Heart right ventricle (tissue), 16 donors: ENCODE measurements at regions not wholly inside any gene's neighbourhood (a gene's known extent, or its start where the extent isn't known, plus 50 kb on each side); places are given as distances from the start of the nearest gene placed in this dataset.

Experiments
- ATAC-seq, 8 donors: fragments of 200-7000 bp; cut with Tn5 transposase; one replicate each; pipeline ENCODE4 v1.9.1; 2020; ENCODE audit warnings: mild to moderate bottlenecking in 8 of 8, moderate library complexity in 8 of 8, moderate number of reproducible peaks in 1 of 8
- DNase-seq, 2 donors: peaks; one replicate each; pipeline ENCODE4 v3.0.0-alpha.2; 2020
- H3K27ac ChIP-seq, 10 donors: fragments of 200-600 bp; sonication (generic) in 2 of 10; one replicate each; pipeline versions ENCODE4 v1.5.0 to v1.8.0; 2020 to 2022; ENCODE audit warnings: mild to moderate bottlenecking in 3 of 10
- H3K27me3 ChIP-seq, 7 donors: fragments of 200-600 bp; one replicate each; pipeline ENCODE4 v1.8.0; 2021 to 2022; ENCODE audit warnings: mild to moderate bottlenecking in 2 of 7
- H3K36me3 ChIP-seq, 9 donors: fragments of 200-600 bp; sonication (generic) in 1 of 9; one replicate each; pipeline versions ENCODE4 v1.5.0 to v1.8.0; 2020 to 2022; ENCODE audit warnings: mild to moderate bottlenecking in 2 of 9
- H3K4me1 ChIP-seq, 9 donors: fragments of 200-600 bp; sonication (generic) in 1 of 9; one replicate each; pipeline versions ENCODE4 v1.5.0 to v1.8.0; 2020 to 2022; ENCODE audit warnings: mild to moderate bottlenecking in 4 of 9
- H3K4me3 ChIP-seq, 10 donors: fragments of 200-600 bp; sonication (generic) in 2 of 10; one replicate each; pipeline versions ENCODE4 v1.5.0 to v1.8.0; 2020 to 2022; ENCODE audit warnings: mild to moderate bottlenecking in 7 of 10, moderate library complexity in 2 of 10
- H3K9me3 ChIP-seq, 11 donors: fragments of 200-600 bp in 10 of 11; sonication (generic) in 2 of 11; one replicate each; pipeline versions ENCODE4 v1.5.0 to v1.8.0; 2013 to 2022; ENCODE audit warnings: mild to moderate bottlenecking in 2 of 11, control low read depth in 1 of 11, moderate library complexity in 1 of 11
- WGBS, 2 donors: extraction: QIAGEN DNeasy Blood & Tissue Kit; methylation state at CpG; one replicate each; pipeline ENCODE4 v1.1.7; 2013; ENCODE audit warnings: inconsistent platforms in 1 of 2; 5-methylcytosine and 5-hydroxymethylcytosine counted together
- intact Hi-C, 10 donors: fragments of 100-400 bp; cut with DNase I; formaldehyde crosslinking; loops; one replicate each; pipeline versions ENCODE4 v1.11.1 to v1.14.2; 2022
- TF ChIP-seq, protein P1 (sequence below), 9 donors: fragments of 200-600 bp; sonication (generic) in 2 of 9; IDR thresholded peaks; one replicate each; pipeline versions ENCODE4 v1.5.0 to v1.8.0; 2021 to 2022; ENCODE audit warnings: antibody characterized with exemption in 9 of 9, mild to moderate bottlenecking in 5 of 9, moderate library complexity in 1 of 9
- donor health status: Arrhythmogenic right ventricular cardiomyopathy.
- donor health status: ischemic (EF 13 %, LVEDD 7.1; RV severe dilation, severe dysfunction).
- donor health status: healthy with polysubstance abuse.
- donor health status: DM: no; HTN: yes; CAD: no.
- donor health status: DM: no; HTN: no; CAD: no.
- donor health status: ischemic (EF 25% LVEDD 6.9; RV normal size, moderate dysfunction).
- donor health status: ischemic (EF 25% LVEDD 5.7; RV mildly dilated, moderate dysfunction).
- donor health status: healthy.
- donor health status: DM: yes; HTN: yes; CAD: no.
- donor health status: Ischemic cardiomyopathy.
- donor health status: ischemic (EF 35%, LVEDD 5.7; RV mildly dilated, moderate dysfunction).
- donor health status: nonischemic (EF 11% LVEDD 7.7; RV severe dilation, severe dysfunction).
- donor health status: DM: yes; HTN: yes; CAD: no.
- donor health status: PGD.
- donor health status: ischemic (EF 29% LVEDD 5.4; RV normal size, mild dysfunction).
- donor health status: nonischemic (EF 23%, LVEDD 6.1; RV moderate dilation, normal function).

DNA sequence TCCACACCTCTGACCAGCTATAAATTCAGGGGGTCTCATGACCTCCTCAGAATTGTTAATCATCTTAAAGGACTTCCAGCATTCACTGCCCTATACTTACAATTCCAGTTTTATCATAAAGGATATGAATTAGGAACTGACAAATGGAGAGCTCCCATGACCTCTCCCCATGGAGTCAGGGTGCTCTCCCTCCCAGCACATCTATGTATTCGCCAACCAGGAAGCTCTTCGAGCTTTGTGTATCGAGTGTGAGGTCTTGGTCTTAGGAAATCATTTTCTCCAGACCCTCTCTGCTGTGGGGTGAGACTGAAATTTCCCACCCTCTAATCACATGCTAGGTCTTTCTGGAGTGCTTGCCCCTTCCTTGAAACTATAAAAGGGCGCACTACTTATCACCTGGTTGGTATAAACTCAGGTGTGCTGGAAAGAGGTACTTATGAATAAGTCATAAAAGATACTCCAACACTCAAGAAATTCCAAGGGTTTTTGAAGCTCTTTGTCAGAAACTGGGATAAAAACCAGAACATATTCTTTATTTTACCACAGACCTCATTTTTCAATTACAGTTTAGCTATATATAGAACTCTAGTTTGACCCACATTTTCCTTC lies 238.4 kb upstream of the OPRM1 start:
- TF ChIP-seq, protein P1, sequence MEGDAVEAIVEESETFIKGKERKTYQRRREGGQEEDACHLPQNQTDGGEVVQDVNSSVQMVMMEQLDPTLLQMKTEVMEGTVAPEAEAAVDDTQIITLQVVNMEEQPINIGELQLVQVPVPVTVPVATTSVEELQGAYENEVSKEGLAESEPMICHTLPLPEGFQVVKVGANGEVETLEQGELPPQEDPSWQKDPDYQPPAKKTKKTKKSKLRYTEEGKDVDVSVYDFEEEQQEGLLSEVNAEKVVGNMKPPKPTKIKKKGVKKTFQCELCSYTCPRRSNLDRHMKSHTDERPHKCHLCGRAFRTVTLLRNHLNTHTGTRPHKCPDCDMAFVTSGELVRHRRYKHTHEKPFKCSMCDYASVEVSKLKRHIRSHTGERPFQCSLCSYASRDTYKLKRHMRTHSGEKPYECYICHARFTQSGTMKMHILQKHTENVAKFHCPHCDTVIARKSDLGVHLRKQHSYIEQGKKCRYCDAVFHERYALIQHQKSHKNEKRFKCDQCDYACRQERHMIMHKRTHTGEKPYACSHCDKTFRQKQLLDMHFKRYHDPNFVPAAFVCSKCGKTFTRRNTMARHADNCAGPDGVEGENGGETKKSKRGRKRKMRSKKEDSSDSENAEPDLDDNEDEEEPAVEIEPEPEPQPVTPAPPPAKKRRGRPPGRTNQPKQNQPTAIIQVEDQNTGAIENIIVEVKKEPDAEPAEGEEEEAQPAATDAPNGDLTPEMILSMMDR (IDR thresholded peaks at IDR 0.05) = no peak
- H3K27me3 ChIP-seq = peaks cover 0 to 4% (median 0%) of the 10 kb centered on the region in 7 donors
- ATAC-seq = no peak

DNA sequence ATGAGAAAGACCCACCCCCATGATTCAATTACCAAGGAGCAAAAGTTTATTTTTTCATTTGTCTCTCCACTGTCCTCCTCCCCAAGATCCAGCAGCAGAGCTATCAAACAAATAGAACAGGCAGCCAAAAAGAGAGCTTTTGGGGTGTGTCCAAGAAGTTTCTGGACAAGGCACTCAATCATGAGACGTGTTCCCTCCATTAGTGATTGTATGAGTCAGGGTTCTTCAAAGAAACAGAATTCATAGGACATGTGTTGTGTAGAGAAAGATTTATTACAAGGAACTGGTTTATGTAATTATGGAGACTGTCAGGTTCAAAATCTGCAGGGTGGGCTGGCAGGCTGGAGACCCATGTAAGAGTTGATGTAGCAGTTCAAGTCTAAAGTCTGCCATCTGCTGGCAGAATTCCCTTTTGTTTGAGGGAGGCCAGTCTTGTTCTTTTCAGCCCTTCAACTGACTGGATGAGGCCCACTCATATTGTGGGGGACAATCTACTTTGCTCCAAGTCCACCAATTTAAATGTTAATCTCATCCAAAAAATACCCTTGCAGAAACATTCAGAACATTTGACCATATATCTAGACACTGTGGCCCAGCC lies 248.1 kb upstream of the OPRM1 start:
- intact Hi-C loops = no loop called here
- Histone ChIP-seq H3K4me1 (no peaks in the 10 kb centered on the region), H3K27ac (no peak overlapping the region), H3K4me3 (no peak overlapping the region), H3K9me3 (no peaks in the 10 kb centered on the region), H3K27me3 (no peaks in the 10 kb centered on the region), H3K36me3 (no peaks in the 10 kb centered on the region)
- TF ChIP-seq, protein P1 (IDR thresholded peaks at IDR 0.05) = peak in 2 of 9 donors; percentile 28 to 39
- DNase-seq (no peak), ATAC-seq (no peak)
- WGBS, 2 donors = 62 to 74% methylated on average over 1 of the region's 1 CpG

More for the DNA sequence above, 238.4 kb upstream of the OPRM1 start:
- intact Hi-C loops = no loop called here
- 86% methylated on average over 4 of the region's 4 CpGs for WGBS, 2 donors
- Histone ChIP-seq H3K4me1 (no peaks in the 10 kb centered on the region), H3K27ac (no peak overlapping the region), H3K36me3 (no peaks in the 10 kb centered on the region), H3K9me3 (no peaks in the 10 kb centered on the region), H3K4me3 (no peak overlapping the region)
- DNase-seq = no peak

DNA sequence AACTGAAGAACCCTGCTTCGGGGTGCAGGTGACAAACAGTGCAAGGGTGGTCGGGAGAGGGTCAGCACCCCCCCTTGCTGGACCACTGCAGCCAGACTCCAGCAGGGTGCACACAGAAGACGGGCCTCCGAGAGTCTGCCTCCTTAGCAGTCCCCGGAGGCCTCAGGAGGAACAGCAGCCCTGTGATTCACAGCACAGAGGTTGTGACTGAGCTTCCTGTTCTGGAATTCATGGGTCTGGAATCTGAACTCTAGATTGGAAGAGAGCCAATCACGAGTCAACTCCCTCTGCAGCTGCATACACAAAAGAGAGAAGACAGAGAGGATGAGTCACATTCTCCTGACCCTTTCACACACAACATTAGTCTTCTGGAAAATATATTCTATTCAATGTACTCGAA lies 249.0 kb upstream of the OPRM1 start:
- TF ChIP-seq, protein P1 (IDR thresholded peaks at IDR 0.05) = no peak
- DNase-seq = no peak
- intact Hi-C loops = no loop called here
- no peaks in the 10 kb centered on the region for H3K36me3 ChIP-seq
- H3K27ac ChIP-seq = no peak overlapping the region
- H3K4me3 ChIP-seq = no peak overlapping the region
- H3K9me3 ChIP-seq = peaks cover 0 to 6% (median 0%) of the 10 kb centered on the region in 11 donors
- H3K27me3 ChIP-seq = no peaks in the 10 kb centered on the region
- 52 to 64% methylated on average over 7 of the region's 7 CpGs for WGBS, 2 donors
- peak in 2 of 8 donors; percentile 60 to 62 for ATAC-seq
- H3K4me1 ChIP-seq = no peaks in the 10 kb centered on the region

DNA sequence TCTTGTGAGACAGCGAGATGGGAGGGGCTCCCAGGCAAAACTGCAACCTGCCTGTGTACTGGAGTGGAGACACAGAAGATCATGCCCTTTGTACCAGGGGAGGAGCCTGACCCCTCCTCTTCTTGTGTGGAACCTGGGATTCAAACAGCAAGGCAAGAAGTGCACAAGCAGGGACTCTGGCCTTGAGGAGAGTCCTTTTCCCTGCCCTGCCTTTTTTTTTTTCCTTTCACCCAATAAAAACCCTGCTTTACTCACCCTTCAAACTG lies 251.8 kb upstream of the OPRM1 start:
- H3K36me3 ChIP-seq = no peaks in the 10 kb centered on the region
- TF ChIP-seq, protein P1 (IDR thresholded peaks at IDR 0.05) = no peak
- H3K4me1 ChIP-seq = no peaks in the 10 kb centered on the region
- peaks cover 0 to 7% (median 0%) of the 10 kb centered on the region in 11 donors for H3K9me3 ChIP-seq
- WGBS, 2 donors = 7 to 95% methylated on average over 1 of the region's 1 CpG
- H3K4me3 ChIP-seq = no peak overlapping the region
- H3K27ac ChIP-seq = no peak overlapping the region
- no peak for DNase-seq
- intact Hi-C loops = no loop called here
- H3K27me3 ChIP-seq = no peaks in the 10 kb centered on the region
- ATAC-seq = no peak
